ENCODE measurements at regions not wholly inside any gene's neighbourhood (a gene's known extent, or its start where the extent isn't known, plus 50 kb on each side); places are given as distances from the start of the nearest gene placed in this dataset.

DNA sequence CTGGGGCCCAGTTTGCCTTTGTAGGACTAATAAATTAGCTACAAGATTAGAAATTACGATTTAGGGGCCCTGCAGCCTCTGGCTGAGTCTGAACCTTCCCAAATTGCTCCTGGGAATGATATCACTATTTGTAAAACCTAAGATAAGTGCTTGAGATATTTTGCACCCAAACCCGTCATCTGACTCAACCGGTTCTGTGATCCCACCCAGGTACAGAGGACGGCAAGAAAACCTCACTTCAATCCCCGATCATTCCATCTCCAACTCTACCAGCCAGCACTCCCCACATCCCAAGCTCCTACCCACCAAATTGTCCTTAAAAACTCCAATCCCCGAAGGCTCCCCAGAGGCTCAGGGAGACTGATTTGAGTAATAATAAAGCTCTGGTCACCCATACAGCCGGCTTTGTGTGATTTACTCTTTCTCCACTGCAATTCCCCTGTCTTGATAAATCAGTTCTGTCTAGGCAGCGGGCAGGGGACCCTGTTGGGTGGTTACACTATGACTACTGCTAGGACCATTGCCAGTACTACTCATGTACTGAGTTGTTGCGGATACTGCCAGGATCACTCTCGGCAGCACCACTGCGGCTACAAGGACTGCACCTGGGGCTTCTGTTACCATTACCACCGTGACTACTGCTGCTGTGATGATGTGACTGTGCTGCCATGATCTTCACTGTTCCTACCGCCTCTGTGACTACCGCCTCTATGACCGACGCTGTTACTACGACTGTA, 73.1 kb downstream of the IRF8 start:
- intact Hi-C loops (cut with micrococcal nuclease; ENCODE audit: unreplicated experiment) = no loop called here
- BruUV-seq (replicated peaks) = no TSS peak

More for the DNA sequence above, 73.1 kb downstream of the IRF8 start:
- Histone ChIP-seq H4K20me1 (ENCODE audit: control insufficient read depth, insufficient read depth) (no peaks in the 10 kb centered on the region), H3K27ac (ENCODE audit: control insufficient read depth, insufficient read depth) (no peak overlapping the region), H3K9me3 (replicated peaks; ENCODE audit: control insufficient read depth, insufficient read depth, low read length) (no peaks in the 10 kb centered on the region; the same call in 2 of the 3 replicates), H3K4me2 (ENCODE audit: control insufficient read depth, insufficient read depth) (no peak overlapping the region), H2AFZ (ENCODE audit: control insufficient read depth, low read depth, low read length) (no peak overlapping the region), H3K4me1 (ENCODE audit: control insufficient read depth, insufficient read depth, low read length) (peaks cover 33% of the 10 kb centered on the region), H3K79me2 (ENCODE audit: control insufficient read depth, insufficient read depth, low read length) (no peaks in the 10 kb centered on the region), H3K9ac (ENCODE audit: control insufficient read depth, insufficient read depth, low read length) (no peak overlapping the region), H3K4me3 (no peak overlapping the region), H3K36me3 (ENCODE audit: control insufficient read depth in 2 of 2, insufficient read depth in 2 of 2, low read length in 1 of 2) (no peaks in the 10 kb centered on the region), H3K27me3 (replicated peaks in 1 of 2; ENCODE audit: control insufficient read depth in 2 of 2, insufficient read depth in 2 of 2, low read length in 1 of 2) (no peaks in the 10 kb centered on the region)
- RAD21 ChIA-PET (ENCODE audit: unreplicated experiment) = no interaction called here
- CTCF ChIA-PET = interaction anchor here (0.9 to 1.0 kb wide), 2 partner anchors 13 to 26 kb away, joined by 3 to 4 read pairs; no protein-coding TSS in a partner anchor
- 91% methylated on average over 17 of the region's 17 CpGs for WGBS (ENCODE audit: insufficient coverage, insufficient replicate concordance, low lambda C conversion rate, missing lambda C conversion rate)
- FAIRE-seq = no peak
- POLR2A ChIA-PET = no interaction called here
- no peak for DNase-seq (ENCODE audit: low read depth, low spot score)
- TF ChIP-seq EZH2 (IDR thresholded peaks at IDR 0.05; ENCODE audit: borderline replicate concordance, control insufficient read depth, low read depth, low read length) = no peak
- no peak for TF ChIP-seq BRCA1 (IDR thresholded peaks at IDR 0.05; ENCODE audit: low read depth, low read length)
- no peak for TF ChIP-seq CHD4 (IDR thresholded peaks at IDR 0.05)
- TF ChIP-seq FOXK2 (IDR thresholded peaks at IDR 0.05) = no peak
- TF ChIP-seq, protein P1, sequence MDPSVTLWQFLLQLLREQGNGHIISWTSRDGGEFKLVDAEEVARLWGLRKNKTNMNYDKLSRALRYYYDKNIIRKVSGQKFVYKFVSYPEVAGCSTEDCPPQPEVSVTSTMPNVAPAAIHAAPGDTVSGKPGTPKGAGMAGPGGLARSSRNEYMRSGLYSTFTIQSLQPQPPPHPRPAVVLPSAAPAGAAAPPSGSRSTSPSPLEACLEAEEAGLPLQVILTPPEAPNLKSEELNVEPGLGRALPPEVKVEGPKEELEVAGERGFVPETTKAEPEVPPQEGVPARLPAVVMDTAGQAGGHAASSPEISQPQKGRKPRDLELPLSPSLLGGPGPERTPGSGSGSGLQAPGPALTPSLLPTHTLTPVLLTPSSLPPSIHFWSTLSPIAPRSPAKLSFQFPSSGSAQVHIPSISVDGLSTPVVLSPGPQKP (IDR thresholded peaks at IDR 0.05; ENCODE audit: low read depth, low read length) = no peak
- TF ChIP-seq PAX5 (IDR thresholded peaks at IDR 0.05; ENCODE audit: borderline replicate concordance, low read depth, low read length) = no peak
- TF ChIP-seq JUNB (IDR thresholded peaks at IDR 0.05) = no peak
- TF ChIP-seq DPF2 (IDR thresholded peaks at IDR 0.05) = no peak
- no peak for TF ChIP-seq SMAD1 (IDR thresholded peaks at IDR 0.05; ENCODE audit: low read depth, partially characterized antibody)
- TF ChIP-seq CBFB (IDR thresholded peaks at IDR 0.05; ENCODE audit: low read depth) = no peak
- TF ChIP-seq SIN3A (IDR thresholded peaks at IDR 0.05; ENCODE audit: low read depth, low read length) = no peak
- no peak for TF ChIP-seq PML (IDR thresholded peaks at IDR 0.05; ENCODE audit: low read length)
- no peak for TF ChIP-seq TCF7 (IDR thresholded peaks at IDR 0.05; ENCODE audit: borderline replicate concordance)
- SMC1A ChIA-PET (ENCODE audit: uncharacterized antibody, unreplicated experiment) = interaction anchor here (3.9 kb wide), 1 partner anchor 15 kb away, joined by 14 read pairs; no protein-coding TSS in a partner anchor
- ATAC-seq = no peak
- in situ Hi-C loops (cut with MboI) = no loop called here

Measured in GM12878 (cell line).